ENCODE measurements at regions not wholly inside any gene's neighbourhood (a gene's known extent, or its start where the extent isn't known, plus 50 kb on each side); places are given as distances from the start of the nearest gene placed in this dataset.

DNA sequence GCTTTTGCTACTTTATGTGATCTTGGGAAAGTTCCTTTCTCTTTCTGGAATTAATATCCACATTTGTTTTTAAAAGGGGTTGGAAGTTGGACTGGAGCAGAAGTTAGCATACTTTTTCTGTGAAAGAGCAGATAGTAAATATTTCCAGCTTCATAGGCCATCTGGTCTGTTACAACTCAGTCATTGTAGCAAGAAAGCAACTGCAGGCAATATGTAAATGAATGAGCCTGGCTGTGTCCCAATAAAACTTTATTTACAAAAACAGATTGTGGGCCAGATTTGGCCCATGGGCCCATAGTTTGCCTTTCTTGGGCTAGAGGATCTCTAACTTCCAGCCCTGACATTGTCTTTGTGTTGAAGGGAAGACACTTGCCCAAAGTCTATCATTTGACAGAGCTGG, 104.4 kb downstream of the ACTL7B start:
- peaks cover 4% of the 10 kb centered on the region for H3K9me3 Mint-ChIP-seq (ENCODE audit: low read depth, unreplicated experiment)
- intact Hi-C loops (cut with micrococcal nuclease; ENCODE audit: unreplicated experiment) = no loop called here
- no peak overlapping the region for H3K27ac Mint-ChIP-seq (ENCODE audit: unreplicated experiment)
- H3K36me3 Mint-ChIP-seq (ENCODE audit: insufficient read depth, unreplicated experiment) = no peaks in the 10 kb centered on the region
- no peak for DNase-seq
- no TSS peak for BruUV-seq (replicated peaks)
- no peak overlapping the region for H3K4me3 Mint-ChIP-seq (ENCODE audit: low read depth, unreplicated experiment)
- peaks cover 7% of the 10 kb centered on the region for H3K4me1 Mint-ChIP-seq (ENCODE audit: low read depth, unreplicated experiment)
- CTCF ChIA-PET = no interaction called here
- H3K27me3 Mint-ChIP-seq (ENCODE audit: unreplicated experiment) = peaks cover 34% of the 10 kb centered on the region
- no peak for TF ChIP-seq CTCF (IDR thresholded peaks at IDR 0.05; ENCODE audit: unreplicated experiment)

GRCh38 chr9:108750661-108751215, 105.0 kb downstream of the ACTL7B start:
- H3K4me1 Mint-ChIP-seq (ENCODE audit: low read depth, unreplicated experiment) = peaks cover 11% of the 10 kb centered on the region
- no peak for TF ChIP-seq CTCF (IDR thresholded peaks at IDR 0.05; ENCODE audit: unreplicated experiment)
- CTCF ChIA-PET = no interaction called here
- no peak overlapping the region for H3K27ac Mint-ChIP-seq (ENCODE audit: unreplicated experiment)
- no peak for DNase-seq
- H3K4me3 Mint-ChIP-seq (ENCODE audit: low read depth, unreplicated experiment) = no peak overlapping the region
- H3K9me3 Mint-ChIP-seq (ENCODE audit: low read depth, unreplicated experiment) = peaks cover 5% of the 10 kb centered on the region
- no peaks in the 10 kb centered on the region for H3K36me3 Mint-ChIP-seq (ENCODE audit: insufficient read depth, unreplicated experiment)
- no TSS peak for BruUV-seq (replicated peaks)
- peaks cover 34% of the 10 kb centered on the region for H3K27me3 Mint-ChIP-seq (ENCODE audit: unreplicated experiment)
- intact Hi-C loops (cut with micrococcal nuclease; ENCODE audit: unreplicated experiment) = no loop called here

DNA sequence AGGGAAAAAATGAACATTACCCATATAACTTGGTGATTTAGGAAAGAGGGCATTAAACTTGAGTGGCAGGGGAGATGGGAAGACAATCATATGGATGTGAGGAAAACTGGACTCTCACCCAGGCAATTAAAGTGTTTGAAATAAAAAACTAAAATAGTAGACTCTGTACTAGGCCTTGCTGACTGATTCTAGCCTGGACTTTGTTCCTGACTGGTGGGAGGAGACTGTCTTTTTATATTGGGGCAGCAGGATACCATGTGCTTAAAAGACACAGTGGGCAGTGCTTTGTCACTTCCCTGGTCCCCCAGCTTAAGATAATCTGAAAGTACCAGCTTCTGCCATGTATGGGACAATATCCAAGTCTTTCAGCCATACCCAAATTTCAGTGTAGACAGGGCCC, 107.0 kb downstream of the ACTL7B start:
- Mint-ChIP-seq H3K4me1 (ENCODE audit: low read depth, unreplicated experiment) (peaks cover 11% of the 10 kb centered on the region), H3K4me3 (ENCODE audit: low read depth, unreplicated experiment) (no peak overlapping the region), H3K9me3 (ENCODE audit: low read depth, unreplicated experiment) (peaks cover 5% of the 10 kb centered on the region), H3K36me3 (ENCODE audit: insufficient read depth, unreplicated experiment) (no peaks in the 10 kb centered on the region), H3K27ac (ENCODE audit: unreplicated experiment) (no peak overlapping the region), H3K27me3 (ENCODE audit: unreplicated experiment) (peaks cover 21% of the 10 kb centered on the region)
- intact Hi-C loops (cut with micrococcal nuclease; ENCODE audit: unreplicated experiment) = no loop called here
- CTCF ChIA-PET = no interaction called here
- no TSS peak for BruUV-seq (replicated peaks)
- DNase-seq = no peak
- no peak for TF ChIP-seq CTCF (IDR thresholded peaks at IDR 0.05; ENCODE audit: unreplicated experiment)

DNA sequence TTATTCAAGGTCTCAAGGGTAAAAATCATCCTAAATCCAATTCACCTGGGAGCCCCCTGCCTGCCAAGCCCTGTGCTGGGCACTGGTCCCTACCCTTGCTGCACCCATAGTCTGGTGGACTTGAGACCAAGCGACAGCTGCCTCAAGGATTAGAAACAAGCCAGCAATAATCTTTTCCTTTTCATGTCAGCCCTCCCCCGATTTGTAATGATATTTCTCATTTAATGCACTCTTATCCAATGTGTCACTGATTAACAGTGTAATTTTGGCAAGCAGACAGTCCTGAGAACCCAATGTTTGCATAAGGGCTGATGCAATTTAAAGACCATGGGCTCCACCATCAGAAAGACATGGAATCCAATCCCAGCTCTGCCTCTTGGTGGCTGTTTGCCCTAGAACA, 108.9 kb downstream of the ACTL7B start:
- H3K9me3 Mint-ChIP-seq (ENCODE audit: low read depth, unreplicated experiment) = peaks cover 2% of the 10 kb centered on the region
- CTCF ChIA-PET = no interaction called here
- H3K27ac Mint-ChIP-seq (ENCODE audit: unreplicated experiment) = no peak overlapping the region
- H3K36me3 Mint-ChIP-seq (ENCODE audit: insufficient read depth, unreplicated experiment) = no peaks in the 10 kb centered on the region
- no peak overlapping the region for H3K4me3 Mint-ChIP-seq (ENCODE audit: low read depth, unreplicated experiment)
- no peak for DNase-seq
- H3K4me1 Mint-ChIP-seq (ENCODE audit: low read depth, unreplicated experiment) = peaks cover 11% of the 10 kb centered on the region
- intact Hi-C loops (cut with micrococcal nuclease; ENCODE audit: unreplicated experiment) = no loop called here
- H3K27me3 Mint-ChIP-seq (ENCODE audit: unreplicated experiment) = peaks cover 2% of the 10 kb centered on the region
- no peak for TF ChIP-seq CTCF (IDR thresholded peaks at IDR 0.05; ENCODE audit: unreplicated experiment)
- no TSS peak for BruUV-seq (replicated peaks)
